ENCODE measurements at regions not wholly inside any gene's neighbourhood (a gene's known extent, or its start where the extent isn't known, plus 50 kb on each side); places are given as distances from the start of the nearest gene placed in this dataset.

DNA sequence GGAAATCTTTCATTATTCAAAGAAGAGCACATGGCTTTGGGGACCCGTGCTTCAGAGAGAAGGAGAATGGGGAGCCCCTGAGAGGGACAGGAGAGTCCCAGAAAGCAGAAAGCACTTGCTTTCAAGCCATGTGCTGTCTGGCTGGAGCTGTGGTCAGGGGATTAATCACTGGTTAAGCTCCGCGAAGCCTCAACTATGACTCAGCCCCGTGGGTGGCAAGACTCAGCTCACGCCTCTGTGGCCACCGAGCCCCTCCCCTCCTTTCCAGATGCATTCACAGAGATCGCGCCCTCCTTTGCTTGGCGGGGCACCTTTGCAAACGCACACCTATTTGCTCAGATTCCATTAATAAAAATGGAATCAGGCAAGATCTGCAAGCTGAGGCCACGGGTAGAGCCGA is 202.9 kb upstream of the TCERG1L start:
- TF ChIP-seq EP300 (conservative IDR thresholded peaks at IDR 0.05; ENCODE audit: poor library complexity, severe bottlenecking) (no peak), EZH2 (IDR thresholded peaks at IDR 0.05; ENCODE audit: borderline replicate concordance, insufficient read depth, low read length, poor library complexity, severe bottlenecking) (no peak)
- TF ChIP-seq, protein P1, sequence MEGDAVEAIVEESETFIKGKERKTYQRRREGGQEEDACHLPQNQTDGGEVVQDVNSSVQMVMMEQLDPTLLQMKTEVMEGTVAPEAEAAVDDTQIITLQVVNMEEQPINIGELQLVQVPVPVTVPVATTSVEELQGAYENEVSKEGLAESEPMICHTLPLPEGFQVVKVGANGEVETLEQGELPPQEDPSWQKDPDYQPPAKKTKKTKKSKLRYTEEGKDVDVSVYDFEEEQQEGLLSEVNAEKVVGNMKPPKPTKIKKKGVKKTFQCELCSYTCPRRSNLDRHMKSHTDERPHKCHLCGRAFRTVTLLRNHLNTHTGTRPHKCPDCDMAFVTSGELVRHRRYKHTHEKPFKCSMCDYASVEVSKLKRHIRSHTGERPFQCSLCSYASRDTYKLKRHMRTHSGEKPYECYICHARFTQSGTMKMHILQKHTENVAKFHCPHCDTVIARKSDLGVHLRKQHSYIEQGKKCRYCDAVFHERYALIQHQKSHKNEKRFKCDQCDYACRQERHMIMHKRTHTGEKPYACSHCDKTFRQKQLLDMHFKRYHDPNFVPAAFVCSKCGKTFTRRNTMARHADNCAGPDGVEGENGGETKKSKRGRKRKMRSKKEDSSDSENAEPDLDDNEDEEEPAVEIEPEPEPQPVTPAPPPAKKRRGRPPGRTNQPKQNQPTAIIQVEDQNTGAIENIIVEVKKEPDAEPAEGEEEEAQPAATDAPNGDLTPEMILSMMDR (IDR thresholded peaks at IDR 0.05; ENCODE audit: poor library complexity, severe bottlenecking), result no peak
